K562 (cell line): ENCODE measurements at regions not wholly inside any gene's neighbourhood (a gene's known extent, or its start where the extent isn't known, plus 50 kb on each side); places are given as distances from the start of the nearest gene placed in this dataset.

ENCODE experiments used
- ATAC-seq: fragments of 200-7000 bp; cut with Tn5 transposase; 3 replicates; pipeline ENCODE4 v1.9.1; 2020; ENCODE audit warnings: moderate library complexity
- BruUV-seq: library from RNA; stranded (reverse); fragments of 400-500 nt; replicated peaks from 2 replicates; lab custom pipeline; 2021; lab: Mats Ljungman, UMichigan
- CTCF ChIA-PET: fragments of 300-600 bp; formaldehyde crosslinking; extraction: SDS; loops from one replicate; lab custom pipeline; 2021; ENCODE audit warnings: low intra/inter-chr PET ratio; lab: Yijun Ruan, JAX
- POLR2A ChIA-PET: fragments of 300-600, 350-650 bp; sonication (Branson Sonifier 250); formaldehyde crosslinking; extraction: SDS; loops from one replicate; lab custom pipeline; 2021; ENCODE audit warnings: antibody characterized with exemption, inconsistent platforms; lab: Yijun Ruan, JAX
- DNase-seq, 4 experiments: peaks; one replicate each; pipeline versions ENCODE4 v3.0.0 to v3.0.0-alpha.2; 2011 to 2018; ENCODE audit warnings: low spot score in 3 of 4, mixed read lengths in 3 of 4; ENCODE audit errors: extremely low read depth in 1 of 4
- FAIRE-seq: peaks from 2 replicates; lab custom pipeline; 2011; peaks lifted over from hg19 to GRCh38; lab: Jason Lieb, UNC
- H2AFZ ChIP-seq: 2 replicates; pipeline ENCODE4 v1.6.0; 2011; ENCODE audit warnings: low read depth, low read length, control low read depth, inconsistent platforms
- H3K27ac ChIP-seq: fragments of 200-600 bp; 3 replicates; pipeline ENCODE4 v1.8.0; 2011; ENCODE audit warnings: low read depth, mild to moderate bottlenecking, control low read depth, inconsistent platforms, low read length, moderate library complexity, mixed read lengths; ENCODE audit errors: extremely low read depth
- H3K27me3 ChIP-seq, 2 experiments: fragments of 300-600 bp in 1 of 2; 2 replicates in 1 of 2; 3 replicates in 1 of 2; pipeline versions ENCODE4 v1.6.0 to v1.8.0; 2011; ENCODE audit warnings: inconsistent platforms in 2 of 2, low read length in 2 of 2, mild to moderate bottlenecking in 1 of 2, mixed read lengths in 1 of 2, moderate library complexity in 1 of 2; ENCODE audit not compliant: control insufficient read depth in 2 of 2, insufficient read depth in 2 of 2
- H3K36me3 ChIP-seq: fragments of 300-600 bp; 3 replicates; pipeline ENCODE4 v1.8.0; 2011; ENCODE audit warnings: mild to moderate bottlenecking, low read length, inconsistent platforms; ENCODE audit not compliant: control insufficient read depth, insufficient read depth
- H3K4me1 ChIP-seq, 2 experiments: fragments of 200-600 bp in 1 of 2; replicated peaks in 1 of 2; 2 replicates in 1 of 2; 3 replicates in 1 of 2; pipeline versions ENCODE4 v1.5.1 to v1.8.0; 2011; ENCODE audit warnings: inconsistent platforms in 2 of 2, low read length in 2 of 2, mild to moderate bottlenecking in 1 of 2, mixed read lengths in 1 of 2, moderate library complexity in 1 of 2; ENCODE audit not compliant: control insufficient read depth in 2 of 2, insufficient read depth in 2 of 2
- H3K4me2 ChIP-seq: 2 replicates; pipeline ENCODE4 v1.6.1; 2011; ENCODE audit warnings: low read length, control low read depth, inconsistent platforms, mixed read lengths; ENCODE audit not compliant: insufficient read depth
- H3K4me3 ChIP-seq: fragments of 200-600 bp; sonication (generic), shearing (Covaris generic); 2 replicates; pipeline ENCODE4 v1.5.1; 2016; ENCODE audit warnings: control low read depth, inconsistent platforms
- H3K79me2 ChIP-seq: fragments of 200-600 bp; 3 replicates; pipeline ENCODE4 v1.8.0; 2011; ENCODE audit warnings: low read length, inconsistent platforms; ENCODE audit not compliant: control insufficient read depth, insufficient read depth
- H3K9ac ChIP-seq, 2 experiments: 2 replicates each; pipeline versions ENCODE4 v1.6.0 to v1.6.1; 2011; ENCODE audit warnings: low read depth in 2 of 2, low read length in 2 of 2, control low read depth in 1 of 2, inconsistent platforms in 1 of 2, mild to moderate bottlenecking in 1 of 2, mixed read lengths in 1 of 2; ENCODE audit not compliant: insufficient read depth in 1 of 2
- H3K9me1 ChIP-seq: one replicate; pipeline ENCODE4 v1.6.0; 2011; ENCODE audit warnings: inconsistent platforms, mild to moderate bottlenecking, low read length, moderate library complexity; ENCODE audit not compliant: control insufficient read depth, insufficient read depth
- H3K9me3 ChIP-seq: replicated peaks from 2 replicates; pipeline ENCODE4 v1.5.1; 2011; ENCODE audit warnings: low read depth, low read length, inconsistent platforms; ENCODE audit not compliant: control insufficient read depth, insufficient read depth
- H4K20me1 ChIP-seq: replicated peaks from 2 replicates; pipeline ENCODE4 v1.6.1; 2011; ENCODE audit warnings: low read length, inconsistent platforms, mixed read lengths; ENCODE audit not compliant: control insufficient read depth, insufficient read depth
- CBFA2T3 ChIP-seq: fragments of 450-650 bp; IDR thresholded peaks from 2 replicates; pipeline ENCODE4 v1.6.1; 2017
- CREB3L1 ChIP-seq: fragments of 450-650 bp; IDR thresholded peaks from 2 replicates; pipeline ENCODE4 v1.6.1; 2014; ENCODE audit warnings: low read depth, mild to moderate bottlenecking, moderate library complexity, borderline replicate concordance
- E2F3 ChIP-seq: fragments of 250-450 bp; sonication (Bioruptor Pico); IDR thresholded peaks from 2 replicates; pipeline ENCODE4 v1.4.0; 2020; ENCODE audit warnings: mild to moderate bottlenecking
- MIER1 ChIP-seq: fragments of 450-650 bp; IDR thresholded peaks from 2 replicates; pipeline ENCODE4 v1.6.1; 2016; ENCODE audit warnings: antibody characterized with exemption, mild to moderate bottlenecking, low read depth
- MTF1 ChIP-seq: fragments of 250-450 bp; sonication (Bioruptor Pico); IDR thresholded peaks from 2 replicates; pipeline ENCODE4 v1.9.0; 2021; ENCODE audit warnings: moderate library complexity, mild to moderate bottlenecking, inconsistent platforms, borderline replicate concordance
- NBN ChIP-seq: fragments of 450-650 bp; IDR thresholded peaks from 2 replicates; pipeline ENCODE4 v1.6.1; 2016; ENCODE audit warnings: low read depth, mild to moderate bottlenecking
- TAF7 ChIP-seq: fragments of 450-650 bp; IDR thresholded peaks from 2 replicates; pipeline ENCODE4 v1.6.1; 2016; ENCODE audit warnings: missing genetic modification characterization, missing compliant biosample characterization
- TCF15 ChIP-seq: fragments of 250-450 bp; sonication (Bioruptor Pico); IDR thresholded peaks from 2 replicates; pipeline ENCODE4 v1.8.0; 2022; ENCODE audit warnings: moderate library complexity, mild to moderate bottlenecking, inconsistent platforms
- ZBTB43 ChIP-seq: sonication (generic); formaldehyde crosslinking; IDR thresholded peaks from 2 replicates; pipeline ENCODE4 v1.8.0; 2023; ENCODE audit warnings: mild to moderate bottlenecking, missing genetic modification reagents
- ZFP91 ChIP-seq: sonication (generic); formaldehyde crosslinking; IDR thresholded peaks from 2 replicates; pipeline ENCODE4 v1.8.0; 2022; ENCODE audit warnings: mild to moderate bottlenecking, missing genetic modification reagents
- ZNF445 ChIP-seq: fragments of 250-450 bp; sonication (Bioruptor Pico); IDR thresholded peaks from 2 replicates; pipeline ENCODE4 v1.4.0; 2020; ENCODE audit warnings: low read depth, mild to moderate bottlenecking, moderate library complexity
- WGBS: fragments of 100-300 bp; shearing (Covaris generic); methylation state at CpG from one replicate; pipeline ENCODE4 v1.1.6; 2016; ENCODE audit warnings: low coverage, mixed read lengths; ENCODE audit not compliant: insufficient coverage; ENCODE audit errors: missing lambda C conversion rate; 5-methylcytosine and 5-hydroxymethylcytosine counted together
- in situ Hi-C: fragments of 300-500 bp; cut with MboI; formaldehyde crosslinking; loops from 4 replicates; pipeline ENCODE4 v1.15.0; 2018; ENCODE audit warnings: inconsistent platforms, mixed read lengths
- intact Hi-C: fragments of 100-400 bp; cut with micrococcal nuclease; formaldehyde crosslinking; loops from 2 replicates; pipeline ENCODE4 v1.14.2; 2022

- Histone ChIP-seq H3K9ac (no peak overlapping the region; a peak in 1 of 4 replicates), H3K27me3 (peaks cover 35 to 87% of the 10 kb centered on the region in 2 experiments), H3K9me3 (no peaks in the 10 kb centered on the region), H3K4me3 (no peak overlapping the region), H4K20me1 (no peaks in the 10 kb centered on the region; the same call in 1 of the 2 replicates), H3K27ac (no peak overlapping the region), H3K4me1 (peaks cover 0 to 10% of the 10 kb centered on the region in 2 experiments; a peak in 2 of 5 replicates), H3K79me2 (no peaks in the 10 kb centered on the region), H3K9me1 (no peaks in the 10 kb centered on the region), H2AFZ (no peak overlapping the region), H3K4me2 (no peak overlapping the region), H3K36me3 (no peaks in the 10 kb centered on the region)
- WGBS = 2% methylated on average over 3 of the region's 3 CpGs
- no peak for ATAC-seq
- in situ Hi-C loops (no loop called here), intact Hi-C loops (no loop called here)
- no TSS peak for BruUV-seq
- TF ChIP-seq NBN = no peak
- TF ChIP-seq MTF1 (CRISPR knock-in tag) = no peak
- no peak for TF ChIP-seq MIER1
- TF ChIP-seq ZBTB43 (CRISPR knock-in tag) = no peak
- TF ChIP-seq CBFA2T3 = no peak
- TF ChIP-seq E2F3 (CRISPR knock-in tag) = no peak
- no peak for TF ChIP-seq TCF15 (CRISPR knock-in tag)
- TF ChIP-seq ZNF445 (CRISPR knock-in tag) = no peak
- no peak for TF ChIP-seq ZFP91
- no peak for TF ChIP-seq TAF7
- no peak for TF ChIP-seq CREB3L1
- POLR2A ChIA-PET = no interaction called here
- no peak for FAIRE-seq
- CTCF ChIA-PET = no interaction called here
- no peak for DNase-seq
Measured at GRCh38 chr10:78996792-78997129, 72.0 kb upstream of the ZMIZ1 start.
